GM19468 (cell line): ENCODE measurements at regions not wholly inside any gene's neighbourhood (a gene's known extent, or its start where the extent isn't known, plus 50 kb on each side); places are given as distances from the start of the nearest gene placed in this dataset.
"Not testable (repeated sequence)": the region's sequence is repeated elsewhere in the genome, so short reads cannot be mapped to it uniquely, and the experiment has no call there.

Experiments used
- ATAC-seq: cut with Tn5 transposase; IDR thresholded peaks from one replicate; pipeline ENCODE4 v1.9.1; 2021; ENCODE audit warnings: mild to moderate bottlenecking, moderate library complexity, moderate number of reproducible peaks; ENCODE audit not compliant: unreplicated experiment; ENCODE audit errors: extremely low read depth

- no peak for ATAC-seq
These were observed 150.0 kb upstream of the MARCKS start for GRCh38 chr6:113707194-113707593.

GRCh38 chr6:113709936-113710509 lies 147.1 kb upstream of the MARCKS start:
- ATAC-seq, result no peak

GRCh38 chr6:113713665-113714064 lies 143.5 kb upstream of the MARCKS start:
- no peak for ATAC-seq

- no peak for ATAC-seq
These were observed 138.6 kb upstream of the MARCKS start for GRCh38 chr6:113718588-113718987.

- no peak for ATAC-seq
These were observed 138.1 kb upstream of the MARCKS start for GRCh38 chr6:113719064-113719463.

- no peak for ATAC-seq
These were observed 137.6 kb upstream of the MARCKS start for GRCh38 chr6:113719545-113719944.

GRCh38 chr6:113723182-113723581 lies 134.0 kb upstream of the MARCKS start:
- ATAC-seq, result no peak

- ATAC-seq, result not testable (repeated sequence)
These were observed 132.2 kb upstream of the MARCKS start for GRCh38 chr6:113724927-113725326.

- ATAC-seq, result no peak
These were observed 125.6 kb upstream of the MARCKS start for GRCh38 chr6:113731541-113731940.

- ATAC-seq, result no peak
These were observed 124.7 kb upstream of the MARCKS start for GRCh38 chr6:113732384-113732966.

- ATAC-seq, result no peak
These were observed 123.8 kb upstream of the MARCKS start for GRCh38 chr6:113733381-113733780.

GRCh38 chr6:113734982-113735381 lies 122.2 kb upstream of the MARCKS start:
- ATAC-seq, result no peak

- no peak for ATAC-seq
These were observed 121.7 kb upstream of the MARCKS start for GRCh38 chr6:113735491-113735890.

GRCh38 chr6:113736978-113737377 lies 120.2 kb upstream of the MARCKS start:
- no peak for ATAC-seq

GRCh38 chr6:113739041-113739655 lies 118.0 kb upstream of the MARCKS start:
- ATAC-seq, result no peak

- ATAC-seq, result no peak
These were observed 115.5 kb upstream of the MARCKS start for GRCh38 chr6:113741651-113742050.

GRCh38 chr6:113742342-113742741 lies 114.8 kb upstream of the MARCKS start:
- no peak for ATAC-seq

- ATAC-seq, result no peak
These were observed 112.3 kb upstream of the MARCKS start for GRCh38 chr6:113744861-113745260.

- no peak for ATAC-seq
These were observed 106.8 kb upstream of the MARCKS start for GRCh38 chr6:113750151-113750855.

GRCh38 chr6:113754291-113754690 lies 102.9 kb upstream of the MARCKS start:
- no peak for ATAC-seq
